ENCODE measurements at regions not wholly inside any gene's neighbourhood (a gene's known extent, or its start where the extent isn't known, plus 50 kb on each side); places are given as distances from the start of the nearest gene placed in this dataset.

GRCh38 chr15:70199540-70200410, 102.1 kb upstream of the TLE3 start:
- TF ChIP-seq POLR2A (IDR thresholded peaks at IDR 0.05; ENCODE audit: low read depth, low read length) (no peak), NFE2L2 (IDR thresholded peaks at IDR 0.05; ENCODE audit: low read depth, low read length) (no peak), RCOR1 (IDR thresholded peaks at IDR 0.05; ENCODE audit: insufficient replicate concordance, low read length) (no peak)
